Liver (tissue), 8 donors: ENCODE measurements at regions not wholly inside any gene's neighbourhood (a gene's known extent, or its start where the extent isn't known, plus 50 kb on each side); places are given as distances from the start of the nearest gene placed in this dataset.

ENCODE experiments used
- DNase-seq: peaks from one replicate; pipeline ENCODE4 v3.0.0-alpha.2; 2017; ENCODE audit warnings: low spot score
- H3K27ac ChIP-seq, 2 donors: one replicate each; pipeline ENCODE4 v1.7.0; 2013; ENCODE audit warnings: inconsistent platforms in 2 of 2, low read length in 2 of 2, control low read depth in 1 of 2, low read depth in 1 of 2, mild to moderate bottlenecking in 1 of 2
- H3K27me3 ChIP-seq, 4 donors: one replicate each; pipeline versions ENCODE4 v1.6.1 to v1.7.0; 2013; ENCODE audit warnings: low read length in 3 of 4, inconsistent platforms in 1 of 4, mild to moderate bottlenecking in 1 of 4, moderate library complexity in 1 of 4; ENCODE audit not compliant: control insufficient read depth in 4 of 4, insufficient read depth in 4 of 4
- H3K36me3 ChIP-seq, 4 donors: one replicate each; pipeline versions ENCODE4 v1.6.1 to v1.7.0; 2013; ENCODE audit warnings: low read length in 3 of 4, mild to moderate bottlenecking in 3 of 4, low read depth in 1 of 4, moderate library complexity in 1 of 4; ENCODE audit not compliant: control insufficient read depth in 4 of 4, insufficient read depth in 3 of 4
- H3K4me1 ChIP-seq, 4 donors: one replicate each; pipeline versions ENCODE4 v1.6.1 to v1.7.0; 2013; ENCODE audit warnings: low read length in 3 of 4, mild to moderate bottlenecking in 3 of 4, moderate library complexity in 1 of 4; ENCODE audit not compliant: control insufficient read depth in 4 of 4, insufficient read depth in 4 of 4
- H3K4me3 ChIP-seq, 3 donors: one replicate each; pipeline versions ENCODE4 v1.6.1 to v1.7.0; 2013; ENCODE audit warnings: low read length in 3 of 3, control low read depth in 1 of 3, low read depth in 1 of 3, mild to moderate bottlenecking in 1 of 3
- H3K9ac ChIP-seq, 2 donors: one replicate each; pipeline ENCODE4 v1.7.0; 2013; ENCODE audit warnings: low read length in 2 of 2, mild to moderate bottlenecking in 2 of 2, moderate library complexity in 2 of 2, control low read depth in 1 of 2, low read depth in 1 of 2
- H3K9me3 ChIP-seq, 4 donors: one replicate each; pipeline versions ENCODE4 v1.6.1 to v1.7.0; 2013; ENCODE audit warnings: low read length in 3 of 4; ENCODE audit not compliant: control insufficient read depth in 4 of 4
- ATF3 ChIP-seq: IDR thresholded peaks from 2 replicates; pipeline ENCODE4 v1.6.1; 2016; ENCODE audit warnings: antibody characterized with exemption
- CTCF ChIP-seq: fragments of 150-350 bp; IDR thresholded peaks from 2 replicates; pipeline ENCODE4 v1.5.1; 2017; ENCODE audit warnings: improper control_type of control experiment, low read depth, low read length; ENCODE audit not compliant: missing input control
- FOXA1 ChIP-seq: IDR thresholded peaks from 2 replicates; pipeline ENCODE4 v1.6.1; 2016; ENCODE audit warnings: antibody characterized with exemption
- FOXA2 ChIP-seq: IDR thresholded peaks from 2 replicates; pipeline ENCODE4 v1.6.1; 2016; ENCODE audit warnings: antibody characterized with exemption
- GABPA ChIP-seq, 2 donors: IDR thresholded peaks in 1 of 2; conservative IDR thresholded peaks in 1 of 2; 2 replicates each; pipeline ENCODE4 v1.6.1; 2016; ENCODE audit warnings: antibody characterized with exemption in 2 of 2, mild to moderate bottlenecking in 1 of 2, moderate library complexity in 1 of 2
- HNF4A ChIP-seq, 2 donors: conservative IDR thresholded peaks; 2 replicates each; pipeline ENCODE4 v1.6.1; 2016; ENCODE audit warnings: antibody characterized with exemption in 2 of 2, mild to moderate bottlenecking in 2 of 2
- HNF4G ChIP-seq: IDR thresholded peaks from 2 replicates; pipeline ENCODE4 v1.6.1; 2016; ENCODE audit warnings: antibody characterized with exemption
- JUND ChIP-seq, 2 donors: IDR thresholded peaks; 2 replicates each; pipeline ENCODE4 v1.6.1; 2016; ENCODE audit warnings: antibody characterized with exemption in 2 of 2
- MAX ChIP-seq: IDR thresholded peaks from 2 replicates; pipeline ENCODE4 v1.6.1; 2016; ENCODE audit warnings: antibody characterized with exemption
- RAD21 ChIP-seq, 2 donors: IDR thresholded peaks; 2 replicates each; pipeline ENCODE4 v1.6.1; 2016; ENCODE audit warnings: antibody characterized with exemption in 2 of 2, mild to moderate bottlenecking in 2 of 2
- REST ChIP-seq: IDR thresholded peaks from 2 replicates; pipeline ENCODE4 v1.6.1; 2016; ENCODE audit warnings: antibody characterized with exemption, mild to moderate bottlenecking
- RXRA ChIP-seq, 2 donors: IDR thresholded peaks; 2 replicates each; pipeline ENCODE4 v1.6.1; 2017 to 2018; ENCODE audit warnings: antibody characterized with exemption in 2 of 2, mild to moderate bottlenecking in 1 of 2
- SP1 ChIP-seq: IDR thresholded peaks from 2 replicates; pipeline ENCODE4 v1.6.1; 2018; ENCODE audit warnings: antibody characterized with exemption, mild to moderate bottlenecking
- TAF1 ChIP-seq: conservative IDR thresholded peaks from 2 replicates; pipeline ENCODE4 v1.6.1; 2016; ENCODE audit warnings: antibody characterized with exemption, mild to moderate bottlenecking
- YY1 ChIP-seq: IDR thresholded peaks from 2 replicates; pipeline ENCODE4 v1.6.1; 2016; ENCODE audit warnings: antibody characterized with exemption, mild to moderate bottlenecking
- ZBTB33 ChIP-seq: IDR thresholded peaks from 2 replicates; pipeline ENCODE4 v1.6.1; 2016; ENCODE audit warnings: antibody characterized with exemption
- WGBS: extraction: QIAGEN DNeasy Blood & Tissue Kit; methylation state at CpG from one replicate; pipeline ENCODE4 v1.1.7; 2013; 5-methylcytosine and 5-hydroxymethylcytosine counted together
- donor health status: healthy.
- donor health status: healthy.
- donor health status: healthy.
- donor health status: healthy.
- donor health status: healthy.

GRCh38 chr2:236753606-236754270 lies 184.1 kb downstream of the ACKR3 start:
- H3K27me3 ChIP-seq, result no peaks in the 10 kb centered on the region
- 32% methylated on average over 5 of the region's 5 CpGs for WGBS
- peak overlapping the region; percentile 67 to 92 for H3K27ac ChIP-seq
- peaks cover 7 to 44% (median 26%) of the 10 kb centered on the region in 4 donors for H3K4me1 ChIP-seq
- peak; percentile 82 for TF ChIP-seq FOXA2
- TF ChIP-seq TAF1, result no peak
- TF ChIP-seq RAD21 (IDR thresholded peaks at IDR 0.05), result no peak
- TF ChIP-seq HNF4A (conservative IDR thresholded peaks at IDR 0.05), result peak in 1 of 2 donors; percentile 47
- no peak for TF ChIP-seq MAX
- no peak for TF ChIP-seq ATF3
- no peak for TF ChIP-seq GABPA (IDR thresholded peaks at IDR 0.05 in 1 of 2, conservative IDR thresholded peaks at IDR 0.05 in 1 of 2)
- no peak for TF ChIP-seq SP1
- peak in 1 of 2 donors; percentile 63 for TF ChIP-seq RXRA (IDR thresholded peaks at IDR 0.05)
- TF ChIP-seq FOXA1, result peak; percentile 54
- TF ChIP-seq REST, result no peak
- no peak for TF ChIP-seq ZBTB33
- no peak for DNase-seq
- H3K9me3 ChIP-seq, result no peaks in the 10 kb centered on the region
- no peak overlapping the region for H3K4me3 ChIP-seq
- peak overlapping the region in 1 of 2 donors; percentile 38 for H3K9ac ChIP-seq
- H3K36me3 ChIP-seq, result no peaks in the 10 kb centered on the region

GRCh38 chr2:236754271-236754944 lies 184.8 kb downstream of the ACKR3 start:
- peak overlapping the region; percentile 67 to 92 for H3K27ac ChIP-seq
- H3K4me3 ChIP-seq, result no peak overlapping the region
- no peaks in the 10 kb centered on the region for H3K36me3 ChIP-seq
- no peaks in the 10 kb centered on the region for H3K27me3 ChIP-seq
- no peaks in the 10 kb centered on the region for H3K9me3 ChIP-seq
- peak overlapping the region in 1 of 2 donors; percentile 8 for H3K9ac ChIP-seq
- TF ChIP-seq HNF4G, result no peak
- TF ChIP-seq FOXA2, result no peak
- TF ChIP-seq YY1, result peak; percentile 60
- TF ChIP-seq CTCF, result no peak
- TF ChIP-seq RXRA (IDR thresholded peaks at IDR 0.05), result peak; percentile 56 to 91
- peak; percentile 34 to 42 for TF ChIP-seq RAD21 (IDR thresholded peaks at IDR 0.05)
- no peak for TF ChIP-seq REST
- peak; percentile 50 for TF ChIP-seq MAX
- peak; percentile 74 to 87 for TF ChIP-seq HNF4A (conservative IDR thresholded peaks at IDR 0.05)
- no peak for TF ChIP-seq ATF3
- peak in 1 of 2 donors; percentile 37 for TF ChIP-seq JUND (IDR thresholded peaks at IDR 0.05)
- peak; percentile 50 for TF ChIP-seq SP1
- WGBS, result 55% methylated on average over 11 of the region's 11 CpGs
- no peak for DNase-seq
- H3K4me1 ChIP-seq, result peaks cover 7 to 46% (median 28%) of the 10 kb centered on the region in 4 donors
